NOMO-1 treated with dmso at 0.1 percent for 144 hours (cell line): ENCODE measurements at regions not wholly inside any gene's neighbourhood (a gene's known extent, or its start where the extent isn't known, plus 50 kb on each side); places are given as distances from the start of the nearest gene placed in this dataset.

Experiments
- DNase-seq: peaks from one replicate; lab custom pipeline; 2025; ENCODE audit not compliant: unreplicated experiment; lab: John Stamatoyannopoulos, UW

DNA sequence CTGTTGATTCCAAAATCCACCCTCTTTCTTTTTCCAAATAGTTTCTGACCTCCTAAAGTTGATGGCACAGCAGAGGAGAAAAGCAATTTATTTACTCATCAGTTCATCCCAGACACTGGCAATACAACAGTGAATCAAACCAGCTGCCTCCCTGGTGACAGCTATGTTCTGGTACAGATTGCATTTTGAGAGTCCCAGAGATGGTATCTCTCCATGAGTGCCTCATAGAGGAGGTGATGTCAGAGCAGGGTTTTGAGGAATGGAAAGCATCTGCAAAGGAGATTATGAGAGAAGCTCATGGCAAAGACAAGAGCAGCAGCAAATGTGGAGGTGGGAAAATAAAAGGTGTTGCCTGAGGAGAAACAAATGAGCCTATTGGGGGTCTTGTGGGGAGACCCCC, 377.2 kb downstream of the MN1 start:
- DNase-seq = no peak

DNA sequence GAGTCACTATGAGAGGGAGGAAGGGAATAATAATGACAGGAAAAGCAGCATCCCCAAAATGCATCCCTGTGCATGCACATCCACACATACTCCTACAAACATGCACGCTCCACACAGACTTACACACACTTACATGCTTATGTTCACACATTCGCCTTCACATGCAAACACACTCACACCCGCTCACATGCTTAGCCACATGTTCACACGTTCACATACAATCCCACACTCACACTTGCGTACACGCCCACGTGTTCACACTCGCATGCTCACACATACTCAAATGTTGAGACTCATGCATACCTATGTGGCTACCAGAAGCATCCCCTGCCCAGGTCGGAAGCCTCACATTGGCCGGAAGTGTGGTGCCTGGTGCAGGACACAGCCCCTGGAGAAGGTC, 372.1 kb downstream of the MN1 start:
- DNase-seq = no peak

DNA sequence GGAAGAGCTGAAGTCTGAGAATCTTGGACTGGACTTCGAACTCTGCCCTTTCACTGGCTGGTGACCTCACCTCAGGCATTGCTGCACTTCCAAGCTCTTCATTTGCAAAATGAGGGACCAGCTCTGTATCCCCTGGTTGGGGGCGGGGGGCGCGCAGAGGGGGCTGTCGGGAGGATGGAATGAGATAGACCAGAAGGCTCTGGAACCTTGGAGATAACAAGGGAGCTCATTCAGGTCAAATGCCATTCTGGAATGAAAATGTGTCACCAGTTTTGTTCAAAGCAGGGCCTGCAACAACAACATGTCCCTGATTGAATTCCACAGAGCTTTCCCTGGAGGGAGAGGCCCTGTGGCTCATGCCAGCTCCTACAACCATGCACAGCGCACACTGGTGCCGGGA, 370.5 kb downstream of the MN1 start:
- DNase-seq = no peak

DNA sequence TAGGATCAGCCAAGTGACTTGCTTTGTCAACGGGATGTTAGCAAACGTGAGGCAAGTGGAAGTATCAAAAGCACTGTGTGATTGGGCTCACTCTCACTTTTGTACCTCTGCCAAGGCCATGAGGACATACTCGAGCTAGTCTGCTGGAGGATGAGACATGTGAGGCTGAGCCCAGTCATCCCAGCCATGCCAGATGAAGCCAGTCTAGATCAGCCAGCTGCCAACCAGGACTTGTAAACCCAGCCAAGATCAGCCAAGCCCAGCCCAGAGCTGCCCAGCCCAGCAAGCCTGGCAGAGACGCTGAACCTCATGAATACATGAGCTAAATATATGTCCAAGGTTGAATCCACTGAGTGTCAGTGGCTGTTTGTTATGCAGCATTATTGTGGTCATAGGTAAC, 369.7 kb downstream of the MN1 start:
- no peak for DNase-seq

DNA sequence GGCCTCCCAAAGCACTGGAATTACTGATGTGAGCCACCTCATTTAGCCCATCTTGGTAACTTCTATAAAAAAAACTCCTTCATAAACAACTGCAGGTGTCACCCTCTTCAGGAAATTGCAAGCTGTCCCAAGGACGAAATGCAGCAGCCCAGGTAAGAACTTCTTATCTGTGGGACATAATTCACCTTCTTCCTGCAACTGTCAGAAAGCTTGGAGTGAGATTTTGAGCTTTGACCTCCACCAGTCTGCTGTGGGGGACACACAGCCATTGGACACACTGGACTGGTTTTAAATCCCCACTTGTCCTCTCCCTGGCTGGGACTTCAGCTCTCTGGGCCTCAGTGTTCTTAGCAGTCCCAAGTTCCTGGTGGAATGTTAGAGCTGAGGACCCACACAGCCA, 368.5 kb downstream of the MN1 start:
- DNase-seq = no peak

DNA sequence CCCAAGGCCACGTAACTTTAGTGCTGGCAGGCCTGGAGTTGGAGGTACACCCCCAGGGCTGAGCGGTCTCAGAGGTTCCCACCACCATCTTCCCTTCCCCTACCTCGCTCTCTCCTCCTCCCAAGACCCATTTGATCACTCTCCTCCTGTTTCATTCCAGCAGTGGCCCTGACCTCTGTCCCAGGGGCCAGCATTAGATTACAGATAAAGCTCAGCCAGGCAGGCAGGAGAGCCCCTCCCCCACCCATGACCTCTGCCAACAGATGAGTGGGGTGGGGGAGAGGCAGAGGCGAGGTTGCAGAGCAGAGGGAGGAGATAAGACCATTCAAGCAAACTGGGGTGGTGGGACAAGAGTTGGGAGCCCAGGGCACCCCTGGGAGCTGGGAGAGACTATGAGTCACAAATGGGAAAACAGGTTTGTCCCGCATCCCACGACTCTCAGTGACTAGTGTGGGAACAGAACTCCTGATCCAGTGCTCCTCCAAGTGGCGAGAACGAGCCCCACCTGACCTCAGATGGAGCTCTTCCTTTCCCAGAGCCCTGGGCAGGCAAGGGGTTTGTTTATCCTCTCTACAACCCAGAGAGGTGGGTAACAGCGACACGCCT, 367.9 kb downstream of the MN1 start:
- no peak for DNase-seq

DNA sequence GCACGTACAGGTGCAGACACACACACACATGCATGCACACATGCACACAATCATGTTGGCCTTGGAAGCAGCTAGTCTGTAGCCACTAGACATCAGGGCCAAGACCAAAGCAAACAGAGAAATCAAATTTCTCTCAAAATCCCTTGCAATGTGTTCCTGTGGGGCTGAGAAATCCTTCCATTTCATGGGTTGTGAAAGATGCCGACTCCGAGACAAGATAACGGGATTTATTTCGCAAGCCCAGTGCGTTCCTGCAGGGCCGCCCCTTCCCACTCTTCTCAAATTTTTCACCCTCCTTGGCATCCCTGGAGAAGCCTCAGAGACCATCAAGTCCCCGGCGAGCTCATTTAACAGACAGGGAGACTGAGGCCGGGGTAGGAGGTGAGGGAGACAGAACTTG, 366.7 kb downstream of the MN1 start:
- DNase-seq = no peak

DNA sequence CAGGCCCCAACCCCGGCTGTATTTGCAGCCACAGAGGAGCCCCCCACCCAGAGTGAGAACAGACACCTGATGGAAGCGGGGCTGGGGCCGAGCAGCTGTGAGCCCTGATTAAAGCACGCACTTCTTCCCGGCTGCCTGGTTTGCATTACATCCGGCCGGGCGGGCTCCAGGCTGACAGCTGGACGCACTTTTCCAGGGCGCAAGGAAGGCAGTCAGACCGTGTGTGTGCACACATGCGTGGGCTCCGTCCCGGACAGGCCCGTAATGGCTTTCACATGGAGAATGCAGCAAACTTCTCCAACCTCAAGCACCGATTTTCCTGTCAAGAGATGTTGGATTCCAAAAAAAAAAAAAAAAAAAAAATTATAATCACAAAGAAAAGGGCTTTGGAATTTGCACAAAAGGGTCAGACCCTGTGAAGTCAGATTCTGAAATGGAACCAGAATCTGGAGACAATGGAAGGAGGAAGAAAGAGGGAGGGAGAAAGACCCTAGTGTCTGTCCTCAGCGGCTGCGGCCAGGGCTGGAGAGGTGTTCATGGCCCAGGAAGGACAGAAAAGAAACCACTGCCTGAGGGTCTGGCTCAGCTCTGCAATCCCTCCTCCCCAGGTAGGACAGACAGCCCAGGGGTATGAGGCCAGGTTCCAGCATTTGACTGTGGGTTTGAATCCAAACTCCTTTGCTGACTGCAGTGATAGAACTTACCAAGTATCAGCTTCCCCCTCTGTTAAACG, 365.5 kb downstream of the MN1 start:
- DNase-seq = no peak

DNA sequence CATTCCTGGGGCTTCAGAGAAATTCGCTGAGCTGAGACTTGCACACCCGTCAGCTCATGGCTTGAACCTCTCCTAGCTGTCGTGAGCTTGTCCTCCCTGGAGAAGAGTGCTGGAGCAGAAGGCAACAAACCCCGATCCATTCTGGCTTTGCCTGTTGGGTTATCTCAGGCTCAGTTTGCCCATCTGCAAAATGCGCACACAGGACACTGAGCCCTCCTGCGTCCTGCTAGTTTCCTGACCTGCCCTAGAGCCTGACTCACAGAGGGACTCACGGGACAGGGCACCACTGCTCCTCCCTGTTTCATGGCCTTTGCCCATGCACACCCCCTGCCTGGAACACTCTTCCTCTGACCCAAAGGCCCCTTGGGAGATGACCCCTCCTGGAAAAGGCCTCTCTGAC, 365.0 kb downstream of the MN1 start:
- DNase-seq = no peak

DNA sequence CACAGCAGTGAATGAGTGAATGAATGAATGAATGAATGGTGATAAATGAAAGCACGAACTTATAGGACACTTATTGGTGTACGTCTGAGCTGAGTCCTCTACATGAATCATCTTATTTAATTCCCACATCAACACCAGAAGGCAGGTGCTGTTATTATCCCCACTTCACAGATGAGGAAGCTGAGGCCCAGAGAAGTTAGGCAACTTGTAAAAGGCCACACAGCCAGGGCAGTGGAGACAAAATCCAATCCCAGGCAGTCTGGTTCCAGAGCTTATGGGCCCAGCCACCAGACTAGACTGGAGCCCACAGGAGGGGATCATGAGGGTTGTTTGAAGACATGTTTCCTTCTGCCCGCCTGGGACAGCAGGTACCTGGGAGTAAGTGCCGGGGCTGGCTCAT, 364.0 kb downstream of the MN1 start:
- no peak for DNase-seq

DNA sequence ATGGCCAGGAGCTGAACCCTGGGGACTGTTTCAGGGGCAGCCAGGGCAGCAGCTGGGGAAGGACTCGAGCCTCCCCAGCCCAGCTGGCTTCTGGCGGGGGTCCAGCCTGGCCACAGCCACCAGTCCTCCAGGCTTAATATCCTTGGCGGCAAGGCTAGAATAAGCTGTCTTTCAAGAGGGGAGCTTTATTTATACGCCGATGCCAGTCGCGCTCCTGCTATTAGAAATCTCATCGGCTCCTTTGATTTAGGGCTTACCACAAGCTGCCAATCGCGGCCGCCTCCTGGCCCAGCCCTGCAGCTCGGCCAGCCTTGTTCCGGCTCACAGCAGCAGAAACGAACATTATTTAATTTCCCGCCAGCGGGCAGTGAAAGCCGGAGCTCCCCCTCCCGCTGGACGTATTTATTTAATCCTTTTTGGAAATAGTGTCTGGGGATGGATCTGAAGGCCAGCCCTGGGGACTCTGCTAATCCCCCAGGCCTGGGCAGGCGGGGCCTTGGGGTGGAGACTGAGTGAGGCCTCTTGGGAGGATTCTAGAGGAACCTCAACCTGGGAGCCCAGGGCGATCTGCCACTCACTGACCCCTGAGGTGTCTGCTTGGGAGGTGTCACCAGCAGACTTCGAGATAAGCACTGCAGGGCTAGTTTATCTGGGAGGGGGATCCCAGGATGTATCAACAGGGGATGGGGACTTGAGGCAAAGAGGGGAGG, 363.1 kb downstream of the MN1 start:
- DNase-seq = no peak

DNA sequence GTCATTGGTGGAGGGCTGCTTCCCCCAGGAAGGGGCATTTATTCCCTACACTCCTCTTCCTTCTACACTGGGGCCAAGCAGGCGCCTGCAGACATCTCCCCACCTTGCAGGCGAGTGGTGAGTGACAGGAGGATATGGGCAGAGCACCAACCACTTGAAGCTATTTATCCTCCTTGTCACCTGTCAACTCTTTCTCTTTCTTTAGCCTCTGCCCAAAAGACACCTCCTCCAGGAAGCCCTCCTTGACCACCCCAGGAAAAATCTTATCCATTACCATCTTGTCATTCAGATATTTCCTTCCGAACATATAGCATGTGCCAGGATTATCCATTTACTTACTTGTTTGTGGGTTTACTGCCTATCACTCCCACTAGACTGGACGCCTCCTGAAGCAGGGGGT, 362.4 kb downstream of the MN1 start:
- no peak for DNase-seq

DNA sequence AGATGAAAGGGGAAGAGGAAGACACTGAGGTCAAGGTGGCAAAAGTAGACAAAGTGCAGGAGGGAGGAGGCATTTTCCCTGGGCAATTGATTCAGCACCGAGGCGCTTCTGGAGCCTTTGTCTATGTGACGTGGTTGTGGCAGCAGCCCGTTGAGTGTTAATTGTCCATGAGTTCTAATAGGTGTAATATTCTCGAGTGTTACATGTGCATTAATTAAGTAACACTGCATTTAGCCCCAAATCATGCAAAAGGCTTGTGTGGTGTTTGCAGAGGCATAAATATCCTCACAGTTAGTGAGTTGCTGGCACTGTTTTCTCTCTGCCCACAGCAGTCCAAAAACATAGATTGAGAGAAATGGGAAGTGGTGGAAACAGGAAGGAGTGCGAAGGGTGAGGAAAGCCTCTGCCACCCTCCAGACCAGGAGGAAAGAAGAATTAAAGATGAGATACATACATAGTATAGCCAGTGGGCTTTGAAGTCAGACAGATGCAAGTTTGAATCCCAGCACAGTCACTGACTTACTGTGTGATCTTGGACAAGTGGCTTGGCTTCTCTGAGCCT, 361.2 kb downstream of the MN1 start:
- peak; percentile 33 for DNase-seq

DNA sequence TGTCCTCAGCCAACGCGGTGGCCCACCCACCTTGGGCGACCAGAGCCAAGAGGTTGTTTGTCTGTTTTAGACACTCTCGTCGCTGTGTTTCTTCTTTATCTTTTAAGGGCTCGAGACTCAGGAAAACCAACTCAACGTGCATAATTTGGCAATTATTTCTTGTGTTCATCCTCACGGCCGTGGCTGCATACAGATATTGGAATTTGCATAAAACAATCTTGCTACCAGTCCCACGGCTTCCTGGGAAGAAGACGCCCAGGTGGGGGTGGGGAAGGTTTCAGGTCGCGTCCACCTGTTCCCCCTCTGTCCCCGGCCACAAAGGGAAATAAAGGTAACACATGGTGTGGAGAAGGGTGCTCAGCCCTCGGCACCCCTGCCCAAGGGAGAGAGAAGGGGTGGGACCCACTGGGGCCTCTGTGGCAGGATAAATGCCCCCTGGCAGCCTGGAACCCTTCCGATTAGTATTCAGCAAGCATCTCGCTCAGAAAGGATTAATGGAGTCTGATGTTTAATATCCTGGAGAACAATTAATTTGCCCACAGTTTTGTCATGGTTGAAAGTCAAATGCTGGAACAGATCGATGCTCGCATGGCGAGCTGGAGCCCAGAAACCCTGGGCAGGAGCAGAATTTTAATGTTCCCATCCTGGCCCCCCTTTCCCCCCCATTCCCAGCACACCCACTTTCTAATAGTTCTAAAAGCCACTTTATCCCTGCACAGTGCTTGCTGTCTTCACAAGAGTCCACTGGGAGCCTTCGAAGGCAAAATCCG, 359.7 kb downstream of the MN1 start:
- no peak for DNase-seq

DNA sequence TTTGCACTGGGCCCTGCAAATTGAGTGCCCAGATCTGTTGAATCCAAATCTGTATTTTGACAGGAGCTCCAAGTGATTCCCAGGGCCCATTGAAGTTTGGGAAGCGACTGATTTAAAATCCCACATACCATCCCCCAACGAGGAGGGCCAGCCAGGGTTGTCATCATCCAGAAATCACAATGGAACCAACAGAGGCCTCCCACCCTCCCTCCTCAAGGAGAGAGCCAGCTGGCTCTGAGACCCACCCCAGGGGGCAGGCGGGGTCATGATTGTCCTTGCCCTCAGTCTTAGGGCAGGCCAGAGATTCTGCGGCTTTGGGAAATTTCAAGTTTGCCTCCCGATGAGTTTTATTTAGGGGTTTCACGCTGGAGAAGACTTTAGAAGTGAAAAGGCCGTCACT, 358.2 kb downstream of the MN1 start:
- no peak for DNase-seq

DNA sequence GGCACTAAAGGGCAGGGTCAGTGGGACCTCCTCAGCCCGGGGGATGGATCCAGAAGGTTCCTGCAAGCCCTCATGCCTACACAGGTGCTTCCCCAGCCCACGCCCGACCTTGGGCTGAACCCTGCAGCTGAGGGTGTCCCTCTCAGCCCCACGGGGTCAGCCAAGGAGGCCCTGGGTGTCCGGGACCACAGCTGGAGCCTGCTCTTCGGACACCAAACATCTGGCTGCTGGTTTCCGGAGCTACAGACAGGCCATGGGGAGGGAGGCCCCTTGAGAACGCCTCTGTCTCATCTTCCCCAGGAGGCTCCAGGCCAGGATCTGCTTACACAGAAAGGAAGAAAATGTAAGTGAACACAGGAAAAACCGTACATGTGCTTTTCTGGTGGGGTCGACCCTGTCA, 355.7 kb downstream of the MN1 start:
- DNase-seq = no peak

DNA sequence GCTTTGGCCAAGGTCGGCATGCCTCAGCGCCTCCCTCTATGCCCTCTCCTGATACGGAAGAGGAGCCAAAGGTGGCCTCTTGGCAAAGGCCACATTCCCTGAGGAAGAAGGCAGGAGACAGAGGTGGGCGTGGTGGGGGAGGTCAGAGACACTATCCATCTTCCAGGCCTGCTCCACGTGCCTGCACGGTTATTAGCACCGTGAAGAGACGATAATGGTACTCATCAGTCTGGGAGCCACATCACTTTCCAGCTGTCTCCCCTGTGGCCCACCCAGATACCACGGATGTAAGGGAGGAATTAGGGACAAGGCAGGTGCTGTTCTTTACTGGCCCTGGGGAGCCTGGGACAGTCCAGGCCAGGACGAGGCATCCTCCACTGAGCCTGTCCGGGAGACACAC, 354.3 kb downstream of the MN1 start:
- DNase-seq = no peak

DNA sequence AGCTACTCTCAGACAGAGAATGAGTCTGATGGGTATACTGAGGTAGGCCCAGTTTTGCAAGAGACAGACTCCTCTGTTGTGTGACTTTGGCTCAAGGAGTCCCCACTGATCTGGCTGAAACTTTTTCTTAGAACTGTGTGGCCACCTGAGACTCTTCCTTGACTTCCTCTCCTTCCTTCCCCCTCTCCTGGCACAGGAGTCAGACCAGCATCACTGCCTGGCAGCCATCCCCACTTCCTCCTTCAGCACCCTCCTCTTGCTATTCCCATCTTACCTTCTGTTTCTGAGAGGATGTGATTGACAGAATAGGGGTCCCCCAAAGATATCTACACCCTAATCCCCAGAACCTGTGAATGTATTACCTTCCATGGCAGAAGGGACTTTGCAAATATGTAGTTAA, 351.1 kb downstream of the MN1 start:
- no peak for DNase-seq

DNA sequence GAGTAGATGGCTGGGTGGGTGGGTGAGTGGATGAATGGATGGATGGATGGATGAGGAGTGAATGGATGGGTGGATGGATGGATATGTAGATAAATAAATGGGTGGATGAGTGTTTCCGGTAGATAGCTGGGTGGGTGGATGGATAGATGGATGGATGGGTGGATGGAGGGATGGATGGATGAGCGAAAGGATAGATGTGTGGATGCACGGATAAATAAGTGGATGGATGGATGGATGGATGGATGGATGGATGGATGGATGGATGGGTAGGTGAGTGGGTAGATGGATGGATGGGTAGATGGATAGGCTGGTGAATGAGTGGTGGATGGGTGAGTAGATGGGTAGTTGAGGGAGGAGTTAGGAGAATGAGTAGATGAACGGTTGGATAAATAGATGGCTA, 349.3 kb downstream of the MN1 start:
- no peak for DNase-seq

DNA sequence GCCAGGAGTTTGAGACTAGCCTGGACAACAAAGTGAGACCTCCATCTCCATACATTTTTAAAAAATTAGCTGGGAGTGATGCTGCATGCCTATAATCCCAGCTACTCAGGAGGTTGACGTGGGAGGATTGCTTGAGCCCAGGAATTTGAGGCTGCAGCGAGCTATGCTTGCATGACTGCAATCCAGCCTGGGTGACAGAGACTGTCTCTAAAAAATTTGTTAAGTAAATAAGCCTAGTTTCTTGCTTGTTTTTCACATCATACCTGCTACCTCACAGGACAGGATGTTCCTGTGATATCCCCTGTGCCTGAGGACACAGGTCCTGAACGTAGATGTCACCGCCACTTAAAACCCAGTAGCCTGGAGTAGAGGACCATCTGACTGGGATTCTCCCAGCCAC, 348.6 kb downstream of the MN1 start:
- no peak for DNase-seq

DNA sequence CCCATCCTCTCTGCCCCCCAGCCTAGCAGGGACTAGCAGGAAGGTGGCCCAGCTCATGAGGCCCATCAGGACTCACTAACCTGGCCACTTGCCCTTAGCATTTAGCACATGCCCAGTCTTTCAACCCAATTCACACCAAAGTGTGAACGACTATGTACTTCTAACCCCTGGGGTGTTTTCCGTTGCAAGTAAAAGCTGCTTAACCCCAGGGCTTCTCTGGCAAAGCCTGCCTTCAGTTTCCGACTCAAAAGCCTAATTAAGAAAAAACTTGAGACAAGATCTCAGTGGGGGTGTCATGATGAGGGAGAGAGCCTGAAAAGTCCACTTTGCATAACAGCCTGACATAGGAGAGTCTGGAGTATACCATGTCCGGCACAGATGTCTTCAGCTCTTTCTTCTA, 347.8 kb downstream of the MN1 start:
- no peak for DNase-seq
